ENCODE measurements at regions not wholly inside any gene's neighbourhood (a gene's known extent, or its start where the extent isn't known, plus 50 kb on each side); places are given as distances from the start of the nearest gene placed in this dataset.

DNA sequence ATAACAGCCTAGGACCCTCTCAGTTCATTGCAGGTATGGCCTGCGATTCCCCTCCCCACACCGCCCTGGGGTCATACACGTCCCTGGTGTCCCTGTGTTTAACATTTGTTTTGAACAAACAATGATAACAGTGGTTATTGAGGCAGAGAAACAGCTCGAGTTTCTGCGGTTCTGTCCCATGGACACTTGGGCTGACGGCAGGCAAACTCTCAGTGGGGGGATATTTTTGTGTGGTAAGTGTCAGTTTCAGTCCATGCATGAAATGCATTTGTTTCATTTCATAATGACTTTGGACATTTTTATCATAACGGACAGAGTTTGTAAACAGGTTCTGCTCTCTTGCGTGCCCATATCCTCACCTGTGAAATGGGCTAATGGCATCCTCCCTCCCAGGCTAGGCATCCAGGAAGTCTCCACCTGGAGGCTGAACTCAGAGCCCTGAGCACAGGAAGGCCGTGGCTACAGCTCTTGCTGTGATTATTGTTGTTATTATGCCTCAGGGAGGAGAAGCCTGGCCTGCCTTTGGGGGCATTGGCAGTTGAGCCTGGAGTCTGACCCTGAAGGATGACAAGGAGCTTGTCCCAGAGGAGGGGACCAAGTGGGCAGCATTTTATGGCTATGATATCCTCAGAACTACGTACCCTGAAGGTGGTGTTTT is 190.9 kb downstream of the GADD45G start:
- in situ Hi-C loops (cut with HindIII; ENCODE audit: low pct_ligation_motif_present, low pct_unique_long_range_greater_than_20kb, low sequenced_read_pairs) = no loop called here
- DNase-seq = no peak

DNA sequence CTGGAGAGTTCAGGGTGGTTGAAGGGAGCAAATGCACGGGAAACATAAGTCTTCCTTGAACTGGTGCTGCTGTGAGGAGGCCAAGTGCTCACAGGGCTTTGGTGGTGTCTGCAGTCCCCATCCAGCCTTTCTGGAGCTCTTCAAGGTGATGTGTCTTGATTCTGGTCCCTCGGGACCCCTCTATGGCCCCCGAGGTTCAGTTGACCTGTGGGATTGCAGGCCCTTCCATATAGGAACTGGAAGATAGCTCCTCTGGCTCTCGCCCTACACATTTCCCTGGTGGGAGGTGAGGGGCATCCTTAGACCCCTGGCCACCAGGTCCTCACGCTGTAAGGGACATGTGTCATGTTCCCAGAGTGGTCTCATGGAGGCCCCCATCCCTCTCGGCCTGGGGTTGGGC is 191.8 kb downstream of the GADD45G start:
- DNase-seq = no peak
- in situ Hi-C loops (cut with HindIII; ENCODE audit: low pct_ligation_motif_present, low pct_unique_long_range_greater_than_20kb, low sequenced_read_pairs) = no loop called here

DNA sequence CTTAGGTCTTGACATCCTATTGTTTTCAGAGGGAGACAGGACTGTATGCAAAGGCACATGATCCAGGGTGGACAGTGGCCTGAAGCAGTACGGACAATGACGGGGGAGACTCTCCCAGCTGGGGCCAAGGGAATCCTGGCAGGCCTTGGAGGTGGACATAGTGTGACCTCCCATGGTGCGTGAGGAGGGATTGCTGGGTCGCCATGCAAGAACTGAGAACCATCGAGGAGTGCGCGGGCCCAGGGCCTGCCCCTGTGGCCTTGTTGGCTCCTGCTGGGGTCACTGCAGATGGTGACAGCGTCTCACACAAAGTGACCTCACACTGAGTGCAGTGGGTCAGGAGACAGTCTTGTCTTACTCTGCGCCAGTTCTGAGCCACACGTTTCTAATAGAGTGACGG is 192.4 kb downstream of the GADD45G start:
- in situ Hi-C loops (cut with HindIII; ENCODE audit: low pct_ligation_motif_present, low pct_unique_long_range_greater_than_20kb, low sequenced_read_pairs) = no loop called here
- DNase-seq = no peak

DNA sequence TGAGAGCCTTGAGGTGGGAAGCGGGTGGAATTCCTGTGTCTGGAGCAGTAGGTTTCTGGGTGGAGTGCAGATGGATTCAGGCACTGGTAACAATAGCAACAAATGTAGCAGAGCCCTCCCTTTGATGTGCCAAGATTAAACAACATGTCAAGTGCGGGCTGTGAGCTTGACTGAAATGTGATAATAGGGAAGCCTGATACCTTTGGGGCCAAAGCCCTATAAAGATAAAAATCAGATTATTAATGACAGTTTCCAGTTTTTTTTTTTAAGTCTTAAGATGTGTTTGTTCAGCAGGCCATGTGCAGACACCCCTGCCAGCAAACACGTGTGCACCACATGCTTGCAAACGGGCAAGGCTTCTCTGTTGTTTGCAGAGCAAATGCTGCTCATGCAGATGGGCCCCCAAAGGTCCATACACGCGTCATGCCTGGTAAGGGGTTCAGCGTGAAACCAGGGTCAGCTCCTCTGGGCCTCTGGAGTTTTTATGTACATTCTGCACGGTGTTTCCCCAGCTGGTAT is 193.2 kb downstream of the GADD45G start:
- no peak for DNase-seq
- in situ Hi-C loops (cut with HindIII; ENCODE audit: low pct_ligation_motif_present, low pct_unique_long_range_greater_than_20kb, low sequenced_read_pairs) = no loop called here

DNA sequence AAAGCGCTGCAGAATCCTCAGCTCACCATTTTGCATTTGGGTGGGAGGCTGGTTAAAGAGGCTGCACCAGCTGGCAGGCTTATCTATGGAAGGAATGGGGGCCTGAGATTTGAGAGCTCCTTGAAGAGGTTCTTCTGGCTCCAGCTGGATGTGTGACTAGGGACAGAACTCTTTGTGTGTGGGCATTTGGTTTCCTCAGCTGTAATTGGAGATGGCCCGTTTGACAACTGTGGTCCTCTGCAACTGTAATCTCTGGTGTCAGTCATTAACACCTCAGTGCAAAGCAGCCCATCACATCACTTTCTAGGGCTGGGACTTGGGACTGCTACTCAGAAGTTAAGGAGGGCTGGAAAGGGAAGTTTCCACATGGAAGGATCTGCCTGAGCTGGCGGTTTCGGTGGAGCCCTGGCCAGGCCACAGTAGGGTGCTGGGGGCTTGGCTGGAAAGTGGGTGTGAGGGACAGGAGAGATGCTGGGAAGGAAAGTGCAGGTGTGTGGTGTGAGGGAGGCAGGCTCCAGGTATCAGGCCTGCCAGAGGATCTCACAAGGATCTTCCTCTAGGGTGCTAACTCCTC is 193.8 kb downstream of the GADD45G start:
- in situ Hi-C loops (cut with HindIII; ENCODE audit: low pct_ligation_motif_present, low pct_unique_long_range_greater_than_20kb, low sequenced_read_pairs) = no loop called here
- no peak for DNase-seq

GRCh38 chr9:89799221-89799620 is 194.4 kb downstream of the GADD45G start:
- no peak for DNase-seq
- in situ Hi-C loops (cut with HindIII; ENCODE audit: low pct_ligation_motif_present, low pct_unique_long_range_greater_than_20kb, low sequenced_read_pairs) = no loop called here

GRCh38 chr9:89799766-89800165 is 195.0 kb downstream of the GADD45G start:
- in situ Hi-C loops (cut with HindIII; ENCODE audit: low pct_ligation_motif_present, low pct_unique_long_range_greater_than_20kb, low sequenced_read_pairs) = no loop called here
- no peak for DNase-seq

DNA sequence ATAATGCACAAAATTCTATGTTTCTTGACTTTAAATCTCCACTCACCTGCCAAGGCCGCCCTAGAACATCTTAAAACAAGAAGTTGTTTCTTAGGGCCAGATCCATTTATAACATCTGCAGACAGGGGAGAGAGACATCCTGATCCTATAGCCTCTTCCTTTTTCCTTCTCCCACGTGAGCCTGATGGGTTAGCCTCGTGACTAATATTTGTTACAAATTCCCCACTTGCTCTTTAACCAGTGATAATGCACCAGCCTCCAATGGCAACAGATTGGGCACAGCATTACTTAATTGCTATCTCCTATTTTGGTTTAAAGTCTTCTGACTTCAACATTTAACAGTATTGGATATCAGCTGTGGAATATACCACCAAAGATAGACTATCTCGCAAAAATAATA is 196.5 kb downstream of the GADD45G start:
- in situ Hi-C loops (cut with HindIII; ENCODE audit: low pct_ligation_motif_present, low pct_unique_long_range_greater_than_20kb, low sequenced_read_pairs) = no loop called here
- no peak for DNase-seq

- no peak for DNase-seq
- in situ Hi-C loops (cut with HindIII; ENCODE audit: low pct_ligation_motif_present, low pct_unique_long_range_greater_than_20kb, low sequenced_read_pairs) = no loop called here
These were observed 197.2 kb downstream of the GADD45G start for GRCh38 chr9:89801742-89802670.

DNA sequence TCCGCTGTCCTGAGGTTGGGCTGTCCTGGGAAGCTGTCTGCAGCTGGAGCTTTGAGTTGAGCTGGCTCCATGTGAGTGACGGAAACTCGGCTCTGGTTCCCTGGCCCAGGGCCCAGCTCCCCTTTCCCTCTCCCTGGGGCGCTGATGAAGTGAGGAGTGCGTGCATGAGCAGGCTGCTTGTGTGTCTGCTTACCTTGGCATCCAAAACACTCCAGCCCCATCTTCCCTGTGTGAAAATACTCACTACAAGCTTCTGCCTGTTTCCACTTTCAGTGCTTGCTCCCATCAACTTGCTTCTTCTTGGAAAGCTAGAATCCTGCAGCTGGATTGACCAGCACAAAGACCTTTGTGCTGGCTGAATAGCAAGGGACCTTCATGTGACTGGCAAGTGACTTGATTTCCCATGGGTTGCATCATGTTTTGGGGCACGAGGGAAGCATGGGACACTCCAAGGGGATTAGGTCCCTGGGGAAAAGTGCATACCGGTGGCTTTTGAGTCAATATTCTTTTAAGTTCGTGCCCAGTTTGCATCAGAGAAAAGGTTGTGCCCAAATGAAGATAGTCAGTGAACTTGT is 198.1 kb downstream of the GADD45G start:
- in situ Hi-C loops (cut with HindIII; ENCODE audit: low pct_ligation_motif_present, low pct_unique_long_range_greater_than_20kb, low sequenced_read_pairs) = no loop called here
- DNase-seq = no peak

- in situ Hi-C loops (cut with HindIII; ENCODE audit: low pct_ligation_motif_present, low pct_unique_long_range_greater_than_20kb, low sequenced_read_pairs) = no loop called here
- no peak for DNase-seq
These were observed 198.6 kb downstream of the GADD45G start for GRCh38 chr9:89803403-89803802.

DNA sequence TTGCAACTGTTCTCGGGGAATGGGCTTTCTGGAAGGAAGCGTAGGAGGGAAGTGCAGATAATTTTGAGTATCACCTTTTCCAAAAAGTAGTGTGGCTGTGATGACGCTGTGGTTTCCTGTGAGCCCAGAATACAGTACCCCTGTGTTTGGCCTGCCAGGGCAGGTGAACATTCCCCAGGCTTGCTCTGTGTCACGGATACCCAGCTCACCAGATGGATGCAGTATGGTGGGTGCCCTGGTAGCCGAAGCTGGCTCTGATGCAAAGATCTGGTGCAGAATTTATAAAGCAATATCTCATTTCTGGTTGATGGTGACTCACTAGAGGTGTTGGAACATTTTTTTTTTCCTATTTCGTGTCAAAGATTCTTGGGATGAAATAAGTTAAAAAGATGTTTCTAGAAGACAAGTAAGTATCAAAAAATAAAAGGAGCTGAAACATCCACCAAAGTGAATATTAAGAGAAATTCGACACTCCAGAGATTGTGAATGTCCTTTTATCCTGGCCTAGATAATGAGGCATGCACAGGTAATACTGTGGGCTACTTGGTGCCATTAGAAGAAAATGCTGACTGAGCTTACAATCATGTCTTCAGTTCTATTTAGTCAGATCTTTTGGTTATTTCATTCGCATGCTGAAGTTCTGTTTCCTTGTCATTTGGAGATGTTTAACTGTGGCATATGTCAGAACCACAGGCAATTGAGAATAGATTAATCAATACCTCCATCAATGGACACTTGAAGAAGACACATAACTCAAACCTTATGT is 200.1 kb downstream of the GADD45G start:
- in situ Hi-C loops (cut with HindIII; ENCODE audit: low pct_ligation_motif_present, low pct_unique_long_range_greater_than_20kb, low sequenced_read_pairs) = no loop called here
- DNase-seq = no peak

- in situ Hi-C loops (cut with HindIII; ENCODE audit: low pct_ligation_motif_present, low pct_unique_long_range_greater_than_20kb, low sequenced_read_pairs) = no loop called here
These were observed 200.9 kb downstream of the GADD45G start for GRCh38 chr9:89805571-89806292.

DNA sequence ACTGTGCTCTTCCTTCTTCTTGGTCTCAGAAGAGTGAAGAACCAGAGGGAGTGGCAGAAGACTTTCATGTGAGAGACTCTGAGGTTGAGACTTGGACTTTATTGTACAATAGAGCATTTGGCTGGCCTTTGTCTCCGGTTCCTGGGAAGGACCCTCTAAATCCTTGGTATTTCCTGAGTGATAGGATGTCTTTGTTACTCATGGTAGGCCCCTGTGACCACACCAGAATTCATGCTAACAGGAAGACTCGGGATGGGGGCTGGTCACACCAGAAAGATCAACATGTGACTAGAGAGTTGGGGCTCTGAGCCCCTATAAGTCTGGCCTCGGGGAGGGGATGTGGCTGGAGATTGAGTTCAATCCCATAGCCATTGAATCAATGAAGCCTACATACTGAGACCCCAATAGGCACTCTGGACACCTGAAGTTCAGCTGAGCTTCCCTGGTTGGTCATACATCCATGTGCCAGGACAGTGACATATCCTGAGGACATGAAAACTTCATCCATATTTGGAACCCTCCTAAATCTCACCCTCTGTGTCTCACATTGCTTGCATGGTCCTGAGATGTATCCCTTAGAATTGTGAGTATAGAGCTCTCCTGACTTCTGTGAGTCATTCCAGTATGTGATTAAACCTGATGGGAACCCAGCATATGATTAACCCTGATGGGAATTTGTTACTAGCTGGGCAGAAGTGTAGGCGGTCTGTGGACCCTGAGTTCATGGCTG is 201.7 kb downstream of the GADD45G start:
- peak; percentile 46 for DNase-seq
- in situ Hi-C loops (cut with HindIII; ENCODE audit: low pct_ligation_motif_present, low pct_unique_long_range_greater_than_20kb, low sequenced_read_pairs) = no loop called here

More at GRCh38 chr9:89805571-89806292, 200.9 kb downstream of the GADD45G start:
- no peak for DNase-seq

- DNase-seq = no peak
- in situ Hi-C loops (cut with HindIII; ENCODE audit: low pct_ligation_motif_present, low pct_unique_long_range_greater_than_20kb, low sequenced_read_pairs) = no loop called here
These were observed 202.2 kb downstream of the GADD45G start for GRCh38 chr9:89807101-89807395.

- no peak for DNase-seq
- in situ Hi-C loops (cut with HindIII; ENCODE audit: low pct_ligation_motif_present, low pct_unique_long_range_greater_than_20kb, low sequenced_read_pairs) = no loop called here
These were observed 202.9 kb downstream of the GADD45G start for GRCh38 chr9:89807682-89808075.

DNA sequence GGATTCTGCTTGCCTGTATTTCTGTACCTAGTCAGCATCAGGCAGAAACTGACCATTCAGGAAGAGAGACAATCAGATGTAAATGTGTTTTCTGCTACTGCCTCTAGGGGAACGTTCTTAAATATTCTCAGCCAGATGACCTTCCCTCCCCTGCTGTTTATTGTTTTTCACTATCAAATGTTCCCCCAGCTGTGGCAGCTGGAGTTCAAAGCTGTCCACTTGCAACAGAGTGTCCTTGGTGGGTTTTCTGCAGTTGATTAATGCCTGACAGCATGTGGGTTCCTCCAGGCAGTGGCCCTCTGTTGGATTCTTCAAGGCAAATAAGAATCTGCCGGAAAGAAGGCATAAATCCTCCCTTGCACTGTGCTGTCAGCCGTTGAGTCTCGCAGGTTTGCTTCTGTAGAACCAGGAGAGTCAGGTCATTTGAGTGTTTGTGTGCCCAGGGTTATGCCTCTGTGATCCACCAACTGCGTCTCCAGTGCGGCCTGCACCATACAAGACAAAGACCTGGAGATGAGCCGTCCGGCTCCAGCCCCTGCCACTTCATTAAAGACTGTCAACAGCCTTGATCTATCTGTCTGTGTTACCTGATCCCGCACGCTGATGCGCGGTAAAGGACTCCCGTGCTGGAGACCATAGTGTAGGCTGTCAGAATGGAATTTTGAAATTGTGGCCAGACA is 203.4 kb downstream of the GADD45G start:
- no peak for DNase-seq
- in situ Hi-C loops (cut with HindIII; ENCODE audit: low pct_ligation_motif_present, low pct_unique_long_range_greater_than_20kb, low sequenced_read_pairs) = no loop called here

Measured in ACHN (cell line).